Esophagus squamous epithelium (tissue), 4 donors: ENCODE measurements at regions not wholly inside any gene's neighbourhood (a gene's known extent, or its start where the extent isn't known, plus 50 kb on each side); places are given as distances from the start of the nearest gene placed in this dataset.

Experiments
- POLR2A ChIP-seq, 4 donors: fragments of 450-650 bp; IDR thresholded peaks; one replicate each; pipeline ENCODE4 v1.6.1; 2017; ENCODE audit warnings: antibody characterized with exemption in 4 of 4, mild to moderate bottlenecking in 4 of 4, moderate library complexity in 3 of 4
- TF ChIP-seq, protein P1 (sequence below), 6 experiments: fragments of 450-650 bp in 4 of 6; fragments of 200-600 bp in 2 of 6; sonication (generic) in 2 of 6; IDR thresholded peaks; one replicate each; pipeline ENCODE4 v1.5.1; 2016 to 2019; ENCODE audit warnings: antibody characterized with exemption in 6 of 6, mild to moderate bottlenecking in 4 of 6, moderate library complexity in 4 of 6

DNA sequence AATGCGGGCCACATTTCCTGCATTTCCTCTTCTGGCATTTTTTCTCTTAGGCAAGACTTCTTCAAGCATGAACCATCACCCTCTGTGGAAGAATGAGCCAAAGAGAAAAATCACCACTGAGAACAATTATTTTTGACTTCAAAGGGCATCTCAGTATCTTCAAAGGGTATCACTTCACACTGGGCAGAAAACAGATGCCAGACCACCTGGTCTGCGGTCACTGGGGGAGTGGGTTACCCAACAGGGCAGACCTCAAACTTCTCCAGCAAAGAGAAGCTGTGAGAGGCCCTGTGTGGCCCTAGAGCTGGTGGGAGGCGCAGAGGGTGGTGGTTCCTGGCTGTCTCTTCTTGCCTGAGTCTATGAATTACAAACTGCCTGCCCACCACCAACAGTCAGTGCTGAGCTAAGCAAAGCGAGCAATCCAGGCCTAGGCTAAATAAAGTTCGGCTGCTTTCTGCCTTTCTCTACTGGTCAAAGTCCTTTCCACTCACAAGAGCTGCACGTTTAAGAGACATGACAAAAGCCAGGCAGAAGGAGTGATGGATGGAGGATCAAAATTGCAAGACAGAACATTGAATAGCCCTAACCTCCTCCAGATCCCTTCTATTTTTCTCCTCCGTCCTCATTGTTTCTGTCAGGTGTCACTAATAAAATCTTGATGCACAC lies 602.7 kb upstream of the CDH5 start:
- TF ChIP-seq, protein P1, sequence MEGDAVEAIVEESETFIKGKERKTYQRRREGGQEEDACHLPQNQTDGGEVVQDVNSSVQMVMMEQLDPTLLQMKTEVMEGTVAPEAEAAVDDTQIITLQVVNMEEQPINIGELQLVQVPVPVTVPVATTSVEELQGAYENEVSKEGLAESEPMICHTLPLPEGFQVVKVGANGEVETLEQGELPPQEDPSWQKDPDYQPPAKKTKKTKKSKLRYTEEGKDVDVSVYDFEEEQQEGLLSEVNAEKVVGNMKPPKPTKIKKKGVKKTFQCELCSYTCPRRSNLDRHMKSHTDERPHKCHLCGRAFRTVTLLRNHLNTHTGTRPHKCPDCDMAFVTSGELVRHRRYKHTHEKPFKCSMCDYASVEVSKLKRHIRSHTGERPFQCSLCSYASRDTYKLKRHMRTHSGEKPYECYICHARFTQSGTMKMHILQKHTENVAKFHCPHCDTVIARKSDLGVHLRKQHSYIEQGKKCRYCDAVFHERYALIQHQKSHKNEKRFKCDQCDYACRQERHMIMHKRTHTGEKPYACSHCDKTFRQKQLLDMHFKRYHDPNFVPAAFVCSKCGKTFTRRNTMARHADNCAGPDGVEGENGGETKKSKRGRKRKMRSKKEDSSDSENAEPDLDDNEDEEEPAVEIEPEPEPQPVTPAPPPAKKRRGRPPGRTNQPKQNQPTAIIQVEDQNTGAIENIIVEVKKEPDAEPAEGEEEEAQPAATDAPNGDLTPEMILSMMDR (IDR thresholded peaks at IDR 0.05): no peak
- no peak for TF ChIP-seq POLR2A (IDR thresholded peaks at IDR 0.05)
